ENCODE measurements at regions not wholly inside any gene's neighbourhood (a gene's known extent, or its start where the extent isn't known, plus 50 kb on each side); places are given as distances from the start of the nearest gene placed in this dataset.
"Not testable (repeated sequence)": the region's sequence is repeated elsewhere in the genome, so short reads cannot be mapped to it uniquely, and the experiment has no call there.

- DNase-seq (ENCODE audit: low read depth), result no peak
Observed at GRCh38 chr2:121818546-121818945, 63.1 kb downstream of the TSN start.

GRCh38 chr2:121819846-121820245, 64.4 kb downstream of the TSN start:
- DNase-seq (ENCODE audit: low read depth), result no peak

DNA sequence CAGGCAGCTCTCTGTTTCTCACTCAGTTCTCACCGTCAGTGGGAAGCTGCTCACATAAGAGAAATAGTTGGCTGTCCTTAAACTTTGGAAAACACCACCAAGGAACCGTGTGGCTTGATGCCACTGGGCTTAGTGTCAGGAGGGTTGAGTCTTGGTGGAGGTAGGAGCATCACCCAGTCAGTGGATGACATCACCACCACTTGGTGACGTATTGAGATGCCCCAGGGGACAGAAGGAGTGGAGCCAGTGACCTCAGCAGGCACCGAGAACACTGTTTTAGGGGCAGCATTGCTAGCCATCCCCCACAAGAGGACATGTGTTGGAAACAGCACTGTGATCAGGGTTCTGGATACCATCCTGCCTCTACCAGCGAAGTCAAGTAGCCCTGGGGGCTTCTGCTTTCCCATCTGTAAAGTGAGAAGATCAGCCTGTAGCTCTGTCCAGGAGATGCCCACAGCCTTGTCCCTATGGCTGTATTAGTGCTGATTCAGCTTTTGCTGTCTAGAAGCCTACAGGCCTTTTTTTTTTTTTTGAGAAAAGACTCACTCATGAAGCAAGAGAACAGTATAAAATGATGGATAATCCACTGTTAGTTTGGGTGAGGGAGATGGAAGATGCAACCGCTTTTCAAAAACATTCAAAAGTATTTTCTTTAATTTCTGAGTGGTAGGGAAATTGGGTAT, 66.2 kb downstream of the TSN start:
- DNase-seq (ENCODE audit: low read depth), result no peak

GRCh38 chr2:121824264-121824663, 68.8 kb downstream of the TSN start:
- DNase-seq (ENCODE audit: low read depth), result no peak

DNA sequence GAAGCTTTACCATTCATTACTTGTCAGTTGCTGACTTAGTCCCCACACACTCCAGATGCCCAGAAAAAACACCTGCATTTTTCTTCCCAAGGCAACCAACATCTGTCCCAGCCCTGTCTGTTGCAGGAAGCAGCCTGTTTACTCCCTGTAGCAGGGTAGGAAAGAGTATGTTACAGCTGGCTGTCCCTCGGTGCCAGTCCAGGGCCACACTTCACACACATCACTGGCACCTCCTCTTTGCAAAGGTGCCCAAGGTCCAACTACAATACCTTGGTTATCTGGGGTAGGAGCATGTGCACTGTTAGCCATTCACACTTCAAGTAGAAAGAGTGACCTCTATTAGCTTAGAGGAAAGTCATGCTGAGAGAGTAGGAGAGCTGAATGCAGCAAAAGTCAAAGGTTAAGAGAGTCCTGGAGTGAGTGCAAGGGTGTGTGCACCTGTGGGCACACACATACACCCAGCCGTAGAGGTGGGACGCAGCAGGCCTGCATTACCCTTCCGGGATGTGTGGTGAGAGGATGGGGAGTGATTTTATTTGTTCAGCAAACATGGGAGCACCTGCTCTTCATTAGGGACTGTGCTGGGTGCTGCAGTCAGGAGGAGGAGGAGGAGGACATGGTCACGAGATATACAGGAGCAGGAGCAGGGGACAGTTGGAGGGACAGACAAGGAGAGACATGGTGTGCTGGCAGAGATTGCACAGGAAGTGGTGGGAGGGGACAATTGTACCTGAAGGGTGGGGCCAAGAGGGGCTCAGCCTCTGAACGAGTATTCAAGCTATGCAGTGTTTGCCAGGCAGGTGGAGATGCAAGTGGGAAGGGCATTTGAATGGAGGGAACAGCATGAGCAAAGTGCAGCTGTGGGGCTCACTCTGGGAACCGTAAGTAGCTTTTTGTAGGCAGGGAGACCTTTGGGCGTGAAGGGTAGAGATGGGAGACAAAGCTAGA, 69.8 kb downstream of the TSN start:
- DNase-seq (ENCODE audit: low read depth), result no peak

DNA sequence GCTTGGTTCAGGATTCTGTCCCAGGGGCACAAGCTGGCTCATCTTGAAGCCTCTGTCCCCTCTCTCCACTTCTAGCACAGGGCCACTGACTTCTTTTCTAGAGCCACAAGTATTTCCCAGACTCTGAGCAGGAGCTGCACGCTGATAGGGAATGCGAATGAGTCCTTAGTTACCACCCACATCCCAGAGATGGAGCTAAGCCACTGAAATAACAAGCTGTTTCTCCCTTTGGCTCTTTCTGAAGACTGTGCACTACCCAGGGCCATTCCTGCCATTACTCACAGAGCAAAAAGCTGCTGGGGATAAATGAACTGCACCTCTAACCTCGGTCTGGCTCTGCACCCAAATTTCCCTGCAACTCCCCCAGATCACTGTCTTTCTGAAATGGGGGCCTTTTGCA, 70.6 kb downstream of the TSN start:
- DNase-seq (ENCODE audit: low read depth), result no peak

GRCh38 chr2:121828281-121828731, 72.9 kb downstream of the TSN start:
- peak; percentile 1 for DNase-seq (ENCODE audit: low read depth)

- DNase-seq (ENCODE audit: low read depth), result no peak
Observed at GRCh38 chr2:121830809-121831208, 75.4 kb downstream of the TSN start.

DNA sequence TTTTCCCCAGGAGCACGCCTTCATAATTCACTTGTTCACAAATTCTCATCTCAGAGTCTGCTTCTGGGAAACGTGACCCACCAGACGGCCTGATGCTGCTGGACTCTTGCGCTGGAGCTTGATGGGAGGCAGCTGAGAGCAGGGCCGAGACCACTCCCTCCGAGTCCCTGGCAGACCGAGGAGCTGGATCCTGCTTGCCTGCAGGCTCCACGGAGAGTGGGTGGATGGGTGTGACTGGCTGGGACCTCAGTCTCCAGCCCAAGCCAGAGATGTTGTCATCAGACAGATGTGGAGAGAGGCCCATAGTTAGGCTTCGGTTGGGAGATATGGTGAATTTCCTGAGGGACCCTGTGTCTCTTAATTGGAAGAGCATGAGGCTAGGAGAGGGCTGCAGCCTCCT, 76.4 kb downstream of the TSN start:
- DNase-seq (ENCODE audit: low read depth), result no peak

- no peak for DNase-seq (ENCODE audit: low read depth)
Observed at GRCh38 chr2:121832412-121833357, 77.2 kb downstream of the TSN start.

DNA sequence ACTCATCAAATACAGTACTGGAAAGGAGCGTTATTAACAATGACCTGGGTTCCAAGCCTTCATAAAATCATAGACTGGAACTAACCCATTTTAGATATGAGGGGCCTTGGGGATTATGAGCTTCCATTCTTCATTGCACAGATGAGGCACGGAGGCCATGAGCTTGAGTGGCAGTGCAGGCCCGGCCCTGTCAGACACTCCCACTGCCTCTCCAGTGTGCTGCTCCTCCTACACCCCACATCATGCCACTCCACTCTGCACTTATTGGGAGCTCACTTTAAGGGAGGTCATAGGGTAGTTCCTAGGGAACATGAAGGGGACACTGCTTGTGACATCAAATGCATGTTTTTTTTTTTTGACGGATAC, 77.9 kb downstream of the TSN start:
- no peak for DNase-seq (ENCODE audit: low read depth)

- DNase-seq (ENCODE audit: low read depth), result peak; percentile 1
Observed at GRCh38 chr2:121836611-121837010, 81.2 kb downstream of the TSN start.

DNA sequence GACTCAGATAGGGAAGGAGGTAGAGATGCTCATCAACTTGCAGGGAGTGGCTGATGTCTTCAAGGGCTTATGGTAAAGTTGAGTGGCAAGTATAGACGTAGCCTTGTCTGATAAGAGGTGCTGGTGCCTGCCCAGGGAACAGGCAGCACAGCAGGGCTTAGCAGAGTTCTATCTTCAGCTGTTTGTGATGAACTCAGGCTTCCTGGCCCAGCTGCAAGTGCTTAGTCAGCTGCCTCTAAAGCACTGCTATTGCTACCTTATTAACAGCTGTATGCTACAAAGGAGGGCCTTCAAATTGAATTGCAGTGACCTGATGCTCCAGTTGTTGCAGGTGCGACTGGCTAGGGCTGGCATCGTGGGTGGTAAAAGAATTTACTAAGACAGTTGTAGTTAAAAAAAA, 82.1 kb downstream of the TSN start:
- no peak for DNase-seq (ENCODE audit: low read depth)

GRCh38 chr2:121838551-121838950, 83.1 kb downstream of the TSN start:
- no peak for DNase-seq (ENCODE audit: low read depth)

DNA sequence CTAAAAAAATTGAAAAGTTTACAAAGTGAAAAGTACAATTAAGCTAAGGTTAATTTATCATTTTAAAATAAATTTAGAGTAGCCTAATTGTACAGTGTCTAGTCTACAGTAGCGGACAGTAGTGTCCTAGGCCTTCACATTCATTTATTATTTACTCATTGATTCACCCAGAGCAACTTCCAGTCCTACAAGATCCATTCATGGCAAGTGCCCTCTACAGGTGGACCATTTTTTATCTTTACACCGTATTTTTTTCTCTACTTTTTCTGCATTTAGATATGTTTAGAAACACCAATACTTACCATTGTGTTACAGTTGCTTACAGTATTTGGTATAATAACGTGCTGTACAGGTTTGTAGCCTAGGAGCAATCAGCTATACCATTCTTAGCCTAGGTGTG, 84.1 kb downstream of the TSN start:
- DNase-seq (ENCODE audit: low read depth), result no peak

DNA sequence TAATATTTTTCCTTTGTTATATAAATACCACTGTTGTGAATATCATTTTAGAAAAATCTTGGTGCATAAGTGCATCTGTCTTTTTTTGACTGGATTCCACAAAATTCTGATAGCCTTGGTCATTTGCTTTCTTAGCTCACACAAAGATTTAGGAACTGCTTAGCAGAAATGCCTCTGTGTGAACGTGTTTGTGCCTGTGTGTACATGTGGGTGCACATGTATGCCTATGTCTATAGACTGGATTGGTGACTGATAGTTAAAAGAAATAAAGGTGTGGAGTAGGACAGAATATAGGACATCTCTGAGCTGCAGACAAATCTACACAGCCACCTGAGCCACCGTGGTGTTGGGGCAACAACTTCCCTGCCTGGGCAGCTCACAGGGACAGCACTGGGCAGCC, 93.8 kb downstream of the TSN start:
- DNase-seq (ENCODE audit: low read depth), result no peak

DNA sequence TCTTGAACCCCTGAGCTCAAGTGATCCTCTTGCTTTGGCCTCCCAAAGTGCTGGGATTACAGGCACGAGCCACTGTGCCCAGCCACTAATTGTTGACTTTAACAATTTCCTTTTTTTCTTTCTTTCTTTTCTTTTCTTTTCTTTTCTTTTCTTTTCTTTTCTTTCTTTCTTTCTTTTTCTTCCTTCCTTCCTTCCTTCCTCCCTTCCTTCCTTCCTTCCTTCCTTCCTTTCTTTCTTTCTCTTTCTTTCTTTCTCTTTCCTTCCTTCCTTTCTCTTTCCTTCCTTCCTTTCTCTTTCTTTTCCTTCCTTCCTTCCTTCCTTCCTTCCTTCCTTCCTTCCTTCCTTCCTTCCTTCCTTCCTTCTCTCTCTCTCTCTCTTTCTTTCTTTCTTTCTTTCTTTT, 97.7 kb downstream of the TSN start:
- DNase-seq (ENCODE audit: low read depth), result not testable (repeated sequence)

DNA sequence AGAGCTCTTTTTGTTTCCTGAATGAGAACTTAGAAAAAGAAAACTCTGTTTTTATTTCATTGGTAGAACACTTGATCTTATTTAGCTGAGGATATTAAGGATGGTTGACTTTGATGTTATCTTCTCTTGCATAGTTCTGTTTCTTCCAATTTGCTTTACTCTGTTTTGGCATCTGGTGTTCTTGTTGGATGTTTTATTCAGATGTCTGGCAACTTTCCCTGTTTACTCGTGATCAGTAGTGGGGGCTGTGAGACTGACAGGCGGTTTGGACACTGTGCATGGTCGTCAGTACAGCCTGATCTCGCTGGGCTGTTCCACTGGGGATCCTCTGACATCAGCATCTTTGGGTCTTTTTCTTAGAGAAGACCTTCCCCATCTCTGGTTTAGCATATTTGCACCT, 100.1 kb downstream of the TSN start:
- no peak for DNase-seq (ENCODE audit: low read depth)

GRCh38 chr2:121856360-121856759, 100.9 kb downstream of the TSN start:
- DNase-seq (ENCODE audit: low read depth), result no peak

- DNase-seq (ENCODE audit: low read depth), result peak; percentile 1
Observed at GRCh38 chr2:121858369-121858768, 102.9 kb downstream of the TSN start.

- DNase-seq (ENCODE audit: low read depth), result no peak
Observed at GRCh38 chr2:121858847-121859246, 103.4 kb downstream of the TSN start.

DNA sequence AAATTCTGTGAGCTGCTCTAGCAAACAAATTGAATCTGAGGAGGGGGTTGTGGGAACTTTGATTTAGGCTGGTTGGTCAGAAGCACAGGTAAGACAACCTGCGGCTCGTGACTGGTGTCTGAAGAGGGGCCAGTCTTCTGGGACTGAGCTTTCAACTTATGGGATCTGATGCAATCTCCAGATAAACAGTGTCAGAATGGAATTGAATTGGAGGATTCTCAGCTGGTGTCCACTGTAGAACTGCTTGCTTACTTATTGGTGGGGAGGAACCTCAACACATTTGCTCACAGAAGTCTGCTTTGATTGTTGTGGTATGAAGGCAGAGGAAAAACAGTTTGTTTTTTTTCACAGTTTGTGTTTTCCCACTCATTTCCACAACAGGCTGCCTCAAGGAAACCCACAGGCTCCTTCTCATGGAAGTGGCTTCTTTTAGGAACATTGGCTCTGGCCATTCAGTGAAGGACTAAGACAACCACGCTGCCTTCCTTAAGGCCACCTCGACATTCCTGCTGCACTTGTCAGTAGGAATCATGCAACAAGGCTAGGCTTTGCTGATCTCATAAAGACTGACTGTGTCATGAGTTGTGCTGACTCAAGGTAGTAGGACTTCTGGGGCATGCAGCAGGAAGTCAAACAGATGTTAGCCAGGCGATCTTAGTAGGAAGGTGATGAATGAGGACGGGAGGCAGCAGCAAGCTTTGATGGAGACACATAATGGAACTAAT, 104.7 kb downstream of the TSN start:
- peak; percentile 57 for DNase-seq (ENCODE audit: low read depth)
